H7 (cell line): ENCODE measurements at regions not wholly inside any gene's neighbourhood (a gene's known extent, or its start where the extent isn't known, plus 50 kb on each side); places are given as distances from the start of the nearest gene placed in this dataset.
"Not testable (repeated sequence)": the region's sequence is repeated elsewhere in the genome, so short reads cannot be mapped to it uniquely, and the experiment has no call there.

ENCODE experiments used
- DNase-seq: peaks from one replicate; pipeline ENCODE4 v3.0.0; 2012
- H3K27me3 ChIP-seq: 2 replicates; pipeline ENCODE4 v1.6.0; 2011; ENCODE audit warnings: mild to moderate bottlenecking, low read length; ENCODE audit not compliant: control insufficient read depth, insufficient read depth
- H3K36me3 ChIP-seq: replicated peaks from 2 replicates; pipeline ENCODE4 v1.5.1; 2011; ENCODE audit warnings: low read length; ENCODE audit not compliant: control insufficient read depth, insufficient read depth
- H3K4me3 ChIP-seq: 2 replicates; pipeline ENCODE4 v1.5.1; 2011; ENCODE audit warnings: low read depth, mild to moderate bottlenecking, control low read depth, low read length, moderate library complexity; ENCODE audit not compliant: insufficient read depth

GRCh38 chr15:85281293-85281882, 99.0 kb upstream of the AKAP13 start:
- H3K27me3 ChIP-seq, result no peaks in the 10 kb centered on the region

GRCh38 chr15:85282504-85283115, 97.8 kb upstream of the AKAP13 start:
- Histone ChIP-seq H3K27me3 (no peaks in the 10 kb centered on the region), H3K4me3 (no peak overlapping the region), H3K36me3 (no peaks in the 10 kb centered on the region)
- no peak for DNase-seq

More at GRCh38 chr15:85281293-85281882, 99.0 kb upstream of the AKAP13 start:
- no peak for DNase-seq
- H3K4me3 ChIP-seq, result no peak overlapping the region
- no peaks in the 10 kb centered on the region for H3K36me3 ChIP-seq

DNA sequence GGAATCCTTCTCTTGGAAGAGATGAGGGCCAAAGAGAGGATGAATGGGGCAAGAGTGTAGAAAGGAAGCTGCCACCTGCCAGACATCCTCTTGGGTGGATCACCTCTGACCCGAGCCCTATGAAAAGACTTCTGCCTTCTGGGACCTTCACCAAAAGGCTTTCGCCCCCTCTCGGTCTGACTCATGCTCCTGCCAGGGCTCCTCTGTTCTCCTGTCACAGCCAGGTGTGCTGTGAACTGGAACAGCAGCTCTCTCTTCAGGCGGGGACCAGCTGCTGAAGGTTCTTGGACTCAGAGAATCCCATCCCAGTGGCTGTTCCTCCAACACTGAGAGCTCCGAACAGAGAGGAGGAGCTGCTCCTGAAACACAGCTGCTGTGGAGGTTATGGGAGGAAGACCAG, 96.6 kb upstream of the AKAP13 start:
- DNase-seq, result peak; percentile 37
- H3K27me3 ChIP-seq, H3K4me3 ChIP-seq, H3K36me3 ChIP-seq: not testable (repeated sequence)

DNA sequence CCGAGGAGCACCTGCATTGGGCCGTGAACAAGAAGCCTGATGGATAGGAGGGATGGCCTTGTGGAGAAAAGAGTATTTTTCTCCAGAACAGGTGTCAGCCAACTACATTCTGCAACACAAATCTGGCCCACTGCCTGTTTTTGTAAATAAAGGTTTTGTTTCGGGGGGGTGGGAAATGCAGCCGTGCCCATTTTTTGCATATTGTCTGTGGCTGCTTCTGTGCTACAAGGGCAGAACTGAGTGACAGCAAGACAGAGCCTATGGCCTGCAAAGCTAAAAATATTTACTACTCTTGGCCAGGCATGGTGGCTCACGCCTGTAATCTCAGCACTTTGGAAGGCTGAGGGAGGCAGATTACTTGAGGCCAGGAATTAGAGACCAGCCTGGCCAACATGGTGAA, 95.9 kb upstream of the AKAP13 start:
- Histone ChIP-seq H3K4me3 (no peak overlapping the region), H3K27me3 (no peaks in the 10 kb centered on the region), H3K36me3 (no peaks in the 10 kb centered on the region)
- DNase-seq, result no peak

- Histone ChIP-seq H3K4me3 (no peak overlapping the region), H3K27me3 (no peaks in the 10 kb centered on the region), H3K36me3 (no peaks in the 10 kb centered on the region)
- peak; percentile 77 for DNase-seq
These were observed 90.6 kb upstream of the AKAP13 start for GRCh38 chr15:85289677-85290365.

DNA sequence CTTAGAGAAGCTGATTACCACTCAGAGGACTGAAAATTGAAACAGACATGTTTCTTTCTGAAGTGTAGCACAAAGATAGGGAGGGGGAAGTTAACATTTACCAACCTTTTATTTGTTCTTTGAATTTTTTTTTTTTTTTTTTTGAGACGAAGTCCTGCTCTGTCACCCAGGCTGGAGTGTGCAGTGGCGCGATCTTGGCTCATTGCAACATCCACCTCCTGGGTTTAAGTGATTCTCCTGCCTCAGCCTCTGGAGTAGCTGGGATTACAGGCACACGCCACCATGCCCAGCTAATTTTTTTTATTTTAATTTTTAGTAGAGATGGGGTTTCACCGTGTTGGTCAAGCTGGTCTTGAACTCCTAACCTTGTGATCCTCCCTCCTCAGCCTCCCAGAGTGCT, 87.8 kb upstream of the AKAP13 start:
- not testable (repeated sequence) for H3K4me3 ChIP-seq, H3K27me3 ChIP-seq, DNase-seq, H3K36me3 ChIP-seq

DNA sequence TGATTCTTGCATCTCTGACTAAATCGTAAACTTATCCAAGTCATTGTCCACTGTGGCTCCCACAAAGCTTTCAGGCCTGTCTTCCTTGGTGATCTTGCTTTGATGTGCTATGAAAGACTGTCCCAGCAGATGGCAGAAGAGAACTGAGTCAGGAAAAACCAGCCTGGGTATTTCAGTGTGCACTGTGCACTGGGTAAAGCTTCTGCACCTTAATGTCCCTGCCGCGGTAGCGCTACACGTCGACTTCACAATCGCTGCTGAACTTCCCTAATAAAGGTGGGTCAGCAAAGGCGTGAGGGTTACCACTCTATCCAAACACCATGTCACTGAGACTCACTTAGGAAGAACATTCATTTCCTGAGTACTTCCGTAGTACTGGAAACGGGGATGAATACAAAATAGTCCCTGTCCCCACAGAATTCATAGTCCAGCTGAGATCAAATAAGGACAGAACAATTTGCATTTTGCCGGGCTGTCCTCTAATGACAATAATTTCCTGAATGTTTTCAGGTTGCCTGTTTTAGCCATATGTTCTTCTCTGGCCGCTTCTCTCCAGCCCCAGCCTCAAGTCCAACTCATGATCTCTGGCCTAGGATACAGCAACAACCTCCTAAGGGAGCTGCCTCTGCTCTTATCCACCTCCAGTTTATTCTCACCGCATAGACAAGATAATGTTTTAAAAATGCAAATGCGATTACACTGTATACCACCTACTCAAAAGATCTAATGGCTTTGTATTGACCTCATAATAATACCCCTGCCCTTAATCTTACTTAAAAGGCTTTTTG, 83.6 kb upstream of the AKAP13 start:
- Histone ChIP-seq H3K27me3 (no peaks in the 10 kb centered on the region), H3K4me3 (no peak overlapping the region), H3K36me3 (no peaks in the 10 kb centered on the region)
- peak; percentile 61 for DNase-seq

DNA sequence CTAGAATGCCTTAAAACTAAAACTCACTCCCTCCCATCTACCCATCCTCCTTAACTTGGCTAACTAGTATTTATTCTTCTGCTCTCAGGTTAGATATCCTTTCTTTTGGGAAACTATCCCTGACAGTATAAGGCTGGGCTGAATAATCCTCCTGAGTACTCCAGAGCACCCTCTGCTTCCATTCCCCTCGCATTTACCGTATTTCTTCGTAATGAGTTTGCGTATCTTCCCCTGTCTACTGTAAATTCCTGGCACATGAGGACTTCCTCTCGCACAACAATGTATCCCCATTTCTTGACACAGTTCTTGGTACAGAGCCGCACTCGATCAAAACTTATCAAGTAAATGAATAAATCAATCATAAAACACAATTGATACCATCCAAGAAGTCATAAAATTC, 82.9 kb upstream of the AKAP13 start:
- no peaks in the 10 kb centered on the region for H3K36me3 ChIP-seq
- H3K27me3 ChIP-seq, result no peaks in the 10 kb centered on the region
- no peak for DNase-seq
- no peak overlapping the region for H3K4me3 ChIP-seq

GRCh38 chr15:85298366-85298765, 82.0 kb upstream of the AKAP13 start:
- no peak overlapping the region for H3K4me3 ChIP-seq
- no peak for DNase-seq

DNA sequence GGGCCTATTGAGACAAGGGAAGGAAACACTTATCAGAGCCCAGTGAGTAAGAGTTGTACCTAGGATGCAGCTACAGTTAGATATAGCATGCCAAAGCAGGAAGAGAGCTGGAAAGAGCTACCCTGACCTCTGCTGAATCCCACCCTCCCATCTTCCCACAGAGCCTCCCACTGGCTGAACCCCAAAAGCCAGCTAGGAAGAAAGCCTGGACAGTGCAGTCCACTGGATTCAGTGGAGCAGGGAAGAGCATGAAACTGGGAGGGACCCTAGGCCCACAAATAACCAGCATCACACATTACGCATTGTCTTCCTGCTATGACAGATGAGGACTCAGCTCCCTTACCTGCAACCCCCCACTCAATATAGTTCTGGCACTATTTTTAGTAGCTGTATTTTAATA, 81.5 kb upstream of the AKAP13 start:
- Histone ChIP-seq H3K4me3 (no peak overlapping the region), H3K27me3 (no peaks in the 10 kb centered on the region), H3K36me3 (no peaks in the 10 kb centered on the region)
- no peak for DNase-seq

More at GRCh38 chr15:85298366-85298765, 82.0 kb upstream of the AKAP13 start:
- Histone ChIP-seq H3K36me3 (no peaks in the 10 kb centered on the region), H3K27me3 (no peaks in the 10 kb centered on the region)

- no peak for DNase-seq
- H3K36me3 ChIP-seq, result no peaks in the 10 kb centered on the region
- no peak overlapping the region for H3K4me3 ChIP-seq
These were observed 78.1 kb upstream of the AKAP13 start for GRCh38 chr15:85302271-85302670.

DNA sequence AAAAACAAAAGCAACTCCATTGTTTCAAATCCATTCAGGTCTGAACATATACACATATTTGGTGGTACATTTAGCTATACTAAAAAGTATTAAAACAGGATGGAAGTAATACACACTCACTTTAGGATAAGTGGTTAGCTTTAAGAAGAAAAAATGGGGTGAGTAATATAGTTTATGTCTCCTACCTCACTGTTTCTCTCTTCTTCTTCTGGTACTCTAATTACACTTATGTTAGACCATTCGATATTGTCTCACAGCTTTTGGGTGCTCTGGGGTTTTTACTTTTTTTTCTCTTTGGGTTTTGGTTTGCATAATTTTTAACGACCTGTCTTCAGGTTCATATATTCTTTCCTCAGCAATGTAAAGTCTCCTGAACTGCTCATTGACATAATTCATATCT, 75.4 kb upstream of the AKAP13 start:
- H3K4me3 ChIP-seq, result no peak overlapping the region
- no peaks in the 10 kb centered on the region for H3K36me3 ChIP-seq
- H3K27me3 ChIP-seq, result no peaks in the 10 kb centered on the region
- no peak for DNase-seq

More at GRCh38 chr15:85302271-85302670, 78.1 kb upstream of the AKAP13 start:
- no peaks in the 10 kb centered on the region for H3K27me3 ChIP-seq

- Histone ChIP-seq H3K4me3 (no peak overlapping the region), H3K27me3 (no peaks in the 10 kb centered on the region), H3K36me3 (no peaks in the 10 kb centered on the region)
- DNase-seq, result no peak
These were observed 73.3 kb upstream of the AKAP13 start for GRCh38 chr15:85306946-85307686.

DNA sequence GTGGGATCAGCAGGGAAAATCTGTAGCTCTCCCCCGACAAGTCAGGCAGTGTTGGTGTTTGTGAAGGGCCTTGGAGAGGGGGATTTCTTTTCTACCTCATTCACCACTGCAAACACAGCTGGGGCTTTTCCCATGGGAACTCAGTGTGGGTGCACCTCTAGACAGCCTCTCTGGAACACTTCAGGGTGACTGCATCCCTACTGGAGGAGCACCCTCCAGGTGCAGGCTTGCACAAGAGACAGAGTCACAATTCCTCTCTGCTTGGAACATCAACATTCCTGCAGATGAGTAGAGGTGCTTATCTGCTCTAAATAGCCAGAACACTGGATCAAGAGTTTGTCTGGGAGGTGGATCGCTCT, 72.7 kb upstream of the AKAP13 start:
- Histone ChIP-seq H3K27me3 (no peaks in the 10 kb centered on the region), H3K4me3 (no peak overlapping the region), H3K36me3 (no peaks in the 10 kb centered on the region)
- DNase-seq, result no peak
